ENCODE measurements at regions not wholly inside any gene's neighbourhood (a gene's known extent, or its start where the extent isn't known, plus 50 kb on each side); places are given as distances from the start of the nearest gene placed in this dataset.

DNA sequence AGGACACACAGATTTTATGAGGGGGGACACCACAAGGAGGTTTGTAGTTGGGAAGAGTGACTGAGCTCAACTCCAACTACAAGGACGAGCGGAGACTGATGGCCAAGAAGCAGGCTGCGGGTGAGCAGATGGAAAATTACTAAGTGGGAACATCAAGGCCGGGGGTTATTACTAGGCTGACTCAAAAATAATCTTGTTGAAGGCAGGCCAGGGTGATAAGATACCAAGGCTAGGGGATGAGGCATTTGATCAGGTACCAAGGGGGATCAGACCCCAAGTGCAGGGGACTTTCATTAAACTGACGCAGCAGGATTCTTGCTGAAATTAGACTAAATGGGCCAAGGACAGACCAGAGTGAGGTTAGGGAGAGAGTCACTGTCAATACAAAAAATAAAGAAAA is 119.4 kb upstream of the SORBS2 start:
- Histone ChIP-seq H3K27ac (ENCODE audit: low read length) (no peak overlapping the region), H3K4me3 (ENCODE audit: low read length) (no peak overlapping the region), H3K36me3 (ENCODE audit: insufficient read depth, low read depth, low read length) (no peaks in the 10 kb centered on the region), H3K4me1 (ENCODE audit: insufficient read depth, low read length) (peaks cover 6% of the 10 kb centered on the region; the same call in 1 of the 2 replicates), H3K9ac (ENCODE audit: low read depth, low read length) (no peak overlapping the region), H3K9me3 (ENCODE audit: insufficient read depth, low read depth, low read length) (no peaks in the 10 kb centered on the region), H3K27me3 (ENCODE audit: insufficient read depth, low read length) (no peaks in the 10 kb centered on the region)

DNA sequence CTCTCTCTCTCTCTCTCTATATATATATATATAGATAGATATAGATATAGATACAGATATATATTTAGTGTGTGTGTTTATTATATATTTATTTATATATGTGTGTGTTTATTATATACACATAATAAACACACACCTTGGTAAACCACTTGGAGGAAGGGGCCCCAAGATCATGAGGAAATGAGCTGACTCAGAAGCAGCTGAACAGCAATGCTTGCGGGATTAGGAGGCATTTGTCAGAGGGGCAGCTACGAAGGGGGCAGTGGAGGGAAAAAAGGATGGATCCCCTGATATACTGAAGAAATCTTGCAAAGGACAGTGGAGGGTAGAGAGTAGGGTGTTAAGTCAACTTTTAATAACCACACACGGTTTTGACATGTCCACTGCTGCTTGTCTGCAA is 120.0 kb upstream of the SORBS2 start:
- H3K9ac ChIP-seq (ENCODE audit: low read depth, low read length): no peak overlapping the region
- peaks cover 6% of the 10 kb centered on the region; the same call in 1 of the 2 replicates for H3K4me1 ChIP-seq (ENCODE audit: insufficient read depth, low read length)
- H3K27ac ChIP-seq (ENCODE audit: low read length): no peak overlapping the region
- H3K36me3 ChIP-seq (ENCODE audit: insufficient read depth, low read depth, low read length): no peaks in the 10 kb centered on the region
- H3K27me3 ChIP-seq (ENCODE audit: insufficient read depth, low read length): no peaks in the 10 kb centered on the region
- no peak overlapping the region for H3K4me3 ChIP-seq (ENCODE audit: low read length)
- H3K9me3 ChIP-seq (ENCODE audit: insufficient read depth, low read depth, low read length): no peaks in the 10 kb centered on the region

DNA sequence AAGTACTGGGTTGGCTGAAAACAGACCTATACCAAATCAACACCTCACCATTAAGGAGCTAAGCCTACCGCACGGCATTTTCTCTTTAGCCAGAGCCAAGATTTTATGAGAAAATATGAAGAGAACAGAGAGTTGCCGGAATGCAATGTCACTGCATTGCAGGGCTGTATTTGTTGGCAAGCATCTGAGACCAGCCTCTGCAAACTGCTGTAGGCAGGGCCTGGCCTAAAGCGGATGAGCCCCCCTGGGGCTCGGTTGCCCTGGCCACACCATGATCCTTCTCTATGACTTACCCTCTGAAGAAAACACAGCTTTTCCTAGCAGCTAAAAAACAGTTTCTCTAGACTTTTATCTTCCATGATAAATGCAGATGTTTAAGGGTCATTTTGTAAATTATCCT is 120.5 kb upstream of the SORBS2 start:
- Histone ChIP-seq H3K36me3 (ENCODE audit: insufficient read depth, low read depth, low read length) (no peaks in the 10 kb centered on the region), H3K27me3 (ENCODE audit: insufficient read depth, low read length) (no peaks in the 10 kb centered on the region), H3K4me1 (ENCODE audit: insufficient read depth, low read length) (peaks cover 6% of the 10 kb centered on the region; the same call in 1 of the 2 replicates), H3K9me3 (ENCODE audit: insufficient read depth, low read depth, low read length) (no peaks in the 10 kb centered on the region), H3K9ac (ENCODE audit: low read depth, low read length) (no peak overlapping the region), H3K4me3 (ENCODE audit: low read length) (no peak overlapping the region), H3K27ac (ENCODE audit: low read length) (no peak overlapping the region)

DNA sequence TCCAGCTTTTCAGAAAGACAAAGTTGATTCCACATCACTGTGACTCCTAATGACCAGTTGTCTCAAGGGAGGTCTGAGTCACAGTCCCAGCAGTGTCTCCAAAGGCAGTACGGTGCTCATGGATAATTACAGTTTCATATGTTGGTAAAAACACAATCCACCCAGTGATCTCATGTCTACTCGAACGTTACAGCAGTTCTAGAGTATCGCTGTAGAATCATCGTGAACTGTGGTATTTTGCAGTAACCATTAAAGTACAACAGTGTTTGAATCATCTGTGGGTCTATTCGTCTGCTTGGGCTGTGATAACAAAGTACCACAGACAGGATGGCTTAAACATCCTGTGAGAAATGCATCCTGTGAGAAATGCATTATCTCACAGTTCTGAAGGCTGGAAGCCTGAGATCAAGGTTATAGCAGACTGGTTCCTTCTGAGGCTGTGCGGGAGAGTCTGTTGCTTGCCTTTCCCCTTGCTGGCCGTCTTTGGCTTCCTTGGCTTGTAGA is 121.1 kb upstream of the SORBS2 start:
- Histone ChIP-seq H3K27ac (ENCODE audit: low read length) (no peak overlapping the region), H3K4me1 (ENCODE audit: insufficient read depth, low read length) (peaks cover 6% of the 10 kb centered on the region; the same call in 1 of the 2 replicates), H3K36me3 (ENCODE audit: insufficient read depth, low read depth, low read length) (no peaks in the 10 kb centered on the region), H3K4me3 (ENCODE audit: low read length) (no peak overlapping the region), H3K9me3 (ENCODE audit: insufficient read depth, low read depth, low read length) (no peaks in the 10 kb centered on the region), H3K9ac (ENCODE audit: low read depth, low read length) (no peak overlapping the region), H3K27me3 (ENCODE audit: insufficient read depth, low read length) (no peaks in the 10 kb centered on the region)

DNA sequence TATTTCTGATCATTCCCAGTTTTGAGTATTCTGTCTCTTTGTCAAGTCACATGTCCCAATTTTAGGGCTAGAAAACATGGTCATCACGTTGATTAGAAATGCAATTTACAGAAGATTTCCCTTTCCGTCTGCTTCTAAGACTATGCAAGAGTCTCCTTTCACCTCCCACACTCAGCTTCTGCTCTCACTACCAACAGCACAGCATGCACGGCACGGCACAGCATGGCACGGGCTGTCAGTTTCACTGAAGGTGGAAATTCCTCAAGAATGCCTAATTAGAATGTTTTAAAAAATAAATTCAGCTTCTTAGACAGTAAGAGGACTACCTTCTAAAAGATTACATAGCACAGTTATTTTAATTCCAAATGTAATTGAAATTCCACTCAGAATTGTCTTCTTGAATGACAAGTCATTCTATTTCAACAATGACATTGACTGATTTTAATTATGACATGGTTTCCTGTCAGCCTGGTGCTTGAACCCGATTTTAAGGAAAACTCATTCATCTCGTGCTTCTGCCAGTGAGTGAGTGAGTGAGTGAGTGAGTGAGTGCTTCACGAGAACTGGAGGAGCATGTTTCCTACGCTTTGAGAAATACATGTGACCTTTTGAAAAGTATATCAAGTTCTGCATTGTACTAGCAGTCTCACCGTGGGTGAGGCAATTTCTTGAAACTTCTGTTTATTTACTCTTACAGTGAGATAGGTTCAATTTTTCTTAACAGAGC is 124.8 kb upstream of the SORBS2 start:
- Histone ChIP-seq H3K4me1 (ENCODE audit: insufficient read depth, low read length) (peaks cover 6% of the 10 kb centered on the region; the same call in 1 of the 2 replicates), H3K9ac (ENCODE audit: low read depth, low read length) (no peak overlapping the region), H3K9me3 (ENCODE audit: insufficient read depth, low read depth, low read length) (no peaks in the 10 kb centered on the region), H3K36me3 (ENCODE audit: insufficient read depth, low read depth, low read length) (no peaks in the 10 kb centered on the region), H3K4me3 (ENCODE audit: low read length) (no peak overlapping the region), H3K27ac (ENCODE audit: low read length) (no peak overlapping the region), H3K27me3 (ENCODE audit: insufficient read depth, low read length) (no peaks in the 10 kb centered on the region)

DNA sequence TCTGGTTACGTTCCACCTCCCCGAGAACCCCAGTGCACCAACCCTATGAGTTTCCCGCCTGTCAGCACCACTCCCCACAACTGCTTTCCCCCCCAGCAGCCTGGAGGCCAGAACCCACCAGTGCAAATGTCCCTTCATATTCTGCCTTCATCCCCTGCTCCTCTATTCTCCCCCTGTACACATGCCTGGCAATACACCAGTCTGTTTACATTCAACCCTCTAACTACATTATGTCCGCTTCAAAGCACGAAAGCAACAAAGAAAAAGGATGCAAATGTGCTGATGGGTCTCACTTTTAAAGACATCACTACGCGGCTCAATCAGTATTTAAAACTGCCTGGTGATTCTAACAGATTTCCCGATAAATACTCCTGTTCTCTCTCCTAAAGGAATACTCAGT is 126.7 kb upstream of the SORBS2 start:
- Histone ChIP-seq H3K4me3 (ENCODE audit: low read length) (no peak overlapping the region), H3K27me3 (ENCODE audit: insufficient read depth, low read length) (no peaks in the 10 kb centered on the region), H3K9ac (ENCODE audit: low read depth, low read length) (no peak overlapping the region), H3K9me3 (ENCODE audit: insufficient read depth, low read depth, low read length) (no peaks in the 10 kb centered on the region), H3K4me1 (ENCODE audit: insufficient read depth, low read length) (0 out of 2 replicates have a peak, but pooled peaks cover 2% of the 10 kb centered on the region), H3K36me3 (ENCODE audit: insufficient read depth, low read depth, low read length) (no peaks in the 10 kb centered on the region), H3K27ac (ENCODE audit: low read length) (no peak overlapping the region)

DNA sequence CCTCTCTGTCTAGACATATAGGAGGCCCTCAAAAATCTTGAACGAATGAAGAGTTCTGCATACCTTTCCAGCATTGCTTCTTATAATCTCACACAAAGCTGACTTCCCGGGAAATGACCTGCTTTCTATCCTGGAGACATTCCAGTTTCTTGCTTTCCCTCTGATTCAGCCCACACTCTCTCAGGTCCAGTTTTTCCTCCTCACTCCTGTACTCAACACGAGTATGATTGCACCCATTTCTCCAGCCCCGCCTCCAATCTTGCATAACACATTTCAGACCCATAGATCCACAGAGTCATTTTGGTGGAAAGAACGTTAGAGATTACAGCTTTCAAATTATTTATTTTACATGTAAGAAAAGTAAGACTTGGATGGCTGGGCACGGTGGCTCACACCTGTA is 127.5 kb upstream of the TLR3 start:
- H3K36me3 ChIP-seq (ENCODE audit: insufficient read depth, low read depth, low read length): no peaks in the 10 kb centered on the region
- no peaks in the 10 kb centered on the region for H3K9me3 ChIP-seq (ENCODE audit: insufficient read depth, low read depth, low read length)
- no peaks in the 10 kb centered on the region for H3K4me1 ChIP-seq (ENCODE audit: insufficient read depth, low read length)
- no peak overlapping the region for H3K4me3 ChIP-seq (ENCODE audit: low read length)
- no peaks in the 10 kb centered on the region for H3K27me3 ChIP-seq (ENCODE audit: insufficient read depth, low read length)
- H3K27ac ChIP-seq (ENCODE audit: low read length): no peak overlapping the region
- no peak overlapping the region for H3K9ac ChIP-seq (ENCODE audit: low read depth, low read length)

DNA sequence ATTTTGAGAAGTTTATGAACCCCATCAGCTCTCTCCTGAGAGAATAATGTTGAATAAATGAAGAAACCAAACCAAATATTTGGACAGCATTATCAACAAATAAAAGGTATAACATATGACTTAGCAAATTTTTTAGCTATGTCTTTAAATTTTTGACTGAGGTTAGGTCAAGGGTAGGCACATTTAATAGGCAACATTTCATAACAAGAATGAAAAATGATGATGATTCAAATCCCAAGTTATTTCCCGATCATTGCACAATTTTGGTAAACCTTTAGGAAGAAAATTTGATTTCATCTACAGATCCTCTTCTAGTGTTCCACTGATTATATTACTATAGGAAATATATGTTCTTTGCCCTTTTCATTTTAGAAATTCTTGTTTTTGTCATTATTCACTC is 123.7 kb upstream of the TLR3 start:
- H3K27ac ChIP-seq (ENCODE audit: low read length): no peak overlapping the region
- no peaks in the 10 kb centered on the region for H3K9me3 ChIP-seq (ENCODE audit: insufficient read depth, low read depth, low read length)
- no peaks in the 10 kb centered on the region for H3K27me3 ChIP-seq (ENCODE audit: insufficient read depth, low read length)
- H3K4me3 ChIP-seq (ENCODE audit: low read length): no peak overlapping the region
- H3K36me3 ChIP-seq (ENCODE audit: insufficient read depth, low read depth, low read length): no peaks in the 10 kb centered on the region
- H3K4me1 ChIP-seq (ENCODE audit: insufficient read depth, low read length): no peaks in the 10 kb centered on the region
- H3K9ac ChIP-seq (ENCODE audit: low read depth, low read length): no peak overlapping the region

DNA sequence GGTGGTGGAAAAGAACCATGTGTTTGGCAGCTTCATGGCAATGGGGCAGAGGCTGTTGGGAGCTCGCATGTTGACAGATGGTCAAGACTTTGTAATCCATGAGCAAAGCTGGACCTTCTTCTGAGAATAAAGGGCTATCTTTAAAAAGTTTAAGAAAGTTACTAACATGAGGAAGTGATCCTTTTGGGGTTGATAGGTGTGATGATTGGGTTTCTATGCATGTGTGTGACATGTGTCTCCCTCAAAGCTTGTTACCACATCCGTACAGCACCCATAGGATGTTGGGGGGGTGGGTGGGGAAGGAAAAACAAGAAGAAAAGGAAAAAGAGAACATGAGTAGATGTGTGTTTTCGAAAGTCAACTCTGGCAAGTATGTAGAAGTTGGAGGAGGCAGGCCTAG is 123.0 kb upstream of the TLR3 start:
- Histone ChIP-seq H3K9ac (ENCODE audit: low read depth, low read length) (no peak overlapping the region), H3K4me3 (ENCODE audit: low read length) (no peak overlapping the region), H3K27ac (ENCODE audit: low read length) (no peak overlapping the region), H3K36me3 (ENCODE audit: insufficient read depth, low read depth, low read length) (no peaks in the 10 kb centered on the region), H3K27me3 (ENCODE audit: insufficient read depth, low read length) (no peaks in the 10 kb centered on the region), H3K4me1 (ENCODE audit: insufficient read depth, low read length) (no peaks in the 10 kb centered on the region), H3K9me3 (ENCODE audit: insufficient read depth, low read depth, low read length) (no peaks in the 10 kb centered on the region)

DNA sequence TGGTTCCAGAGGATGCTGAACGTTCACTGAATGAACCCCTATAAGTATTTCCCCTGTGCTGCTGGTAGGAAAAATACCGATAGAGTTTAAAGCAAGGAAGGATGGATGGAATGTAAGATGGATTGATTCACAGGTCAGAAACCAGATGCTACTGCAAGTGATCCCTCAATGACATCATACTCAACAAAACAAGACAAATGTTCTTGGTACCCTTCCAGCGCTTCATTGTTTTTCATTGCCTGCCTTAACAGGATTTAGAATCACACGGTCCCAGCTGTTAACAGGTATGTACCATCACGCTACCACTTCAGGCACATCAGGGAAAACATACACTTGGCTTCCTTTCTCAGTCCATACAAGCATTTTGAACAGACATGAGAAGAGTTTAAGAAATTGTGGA is 118.1 kb upstream of the TLR3 start:
- Histone ChIP-seq H3K27me3 (ENCODE audit: insufficient read depth, low read length) (no peaks in the 10 kb centered on the region), H3K9ac (ENCODE audit: low read depth, low read length) (no peak overlapping the region), H3K4me3 (ENCODE audit: low read length) (no peak overlapping the region), H3K9me3 (ENCODE audit: insufficient read depth, low read depth, low read length) (no peaks in the 10 kb centered on the region), H3K36me3 (ENCODE audit: insufficient read depth, low read depth, low read length) (no peaks in the 10 kb centered on the region), H3K4me1 (ENCODE audit: insufficient read depth, low read length) (peaks cover 10% of the 10 kb centered on the region; the same call in 1 of the 2 replicates), H3K27ac (ENCODE audit: low read length) (no peak overlapping the region)

DNA sequence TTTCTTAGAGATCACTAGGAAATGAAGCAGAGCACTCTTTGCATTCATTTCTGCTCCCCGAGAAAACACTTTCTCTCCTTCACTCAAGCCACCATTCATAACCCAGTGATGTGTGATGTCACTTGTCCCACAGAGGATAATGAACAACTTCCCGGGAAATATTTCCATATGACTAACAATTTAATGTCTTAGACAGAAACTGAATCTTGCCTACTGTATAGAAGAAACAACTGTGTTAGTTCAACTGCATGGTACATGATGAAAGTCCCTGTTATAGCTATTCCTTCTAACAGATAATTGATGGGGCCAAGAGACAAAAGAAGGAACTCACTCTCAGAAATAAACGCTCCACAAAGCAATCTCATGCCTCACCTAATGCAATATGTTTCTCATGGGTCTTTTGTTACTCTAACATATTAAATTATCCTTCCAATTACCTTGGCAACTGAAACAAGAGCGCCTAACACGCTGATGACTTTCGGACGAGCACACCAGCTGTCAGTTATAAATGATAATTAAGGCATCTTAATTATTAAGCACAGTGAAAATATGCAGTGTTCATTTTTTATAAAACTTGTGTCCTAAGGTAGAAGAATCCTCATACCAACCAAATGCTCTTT is 113.7 kb upstream of the TLR3 start:
- Histone ChIP-seq H3K4me1 (ENCODE audit: insufficient read depth, low read length) (peaks cover 15% of the 10 kb centered on the region; the same call in 1 of the 2 replicates), H3K9me3 (ENCODE audit: insufficient read depth, low read depth, low read length) (no peaks in the 10 kb centered on the region), H3K27ac (ENCODE audit: low read length) (no peak overlapping the region), H3K9ac (ENCODE audit: low read depth, low read length) (peak overlapping the region; percentile 2; the same call in 1 of the 2 replicates), H3K36me3 (ENCODE audit: insufficient read depth, low read depth, low read length) (no peaks in the 10 kb centered on the region), H3K27me3 (ENCODE audit: insufficient read depth, low read length) (no peaks in the 10 kb centered on the region), H3K4me3 (ENCODE audit: low read length) (peak overlapping the region; percentile 14; the same call in 1 of the 2 replicates)

Measured in iPS-20b (cell line).